Activated CD8-positive, alpha-beta memory T cell treated with anti-CD3 and anti-CD28 coated beads for 1 hour (primary cell): ENCODE measurements at regions not wholly inside any gene's neighbourhood (a gene's known extent, or its start where the extent isn't known, plus 50 kb on each side); places are given as distances from the start of the nearest gene placed in this dataset.

Experiments used
- DNase-seq, 2 donors: peaks; one replicate each; pipeline ENCODE4 v3.0.0-alpha.2; 2020; ENCODE audit warnings: low read depth in 1 of 2; ENCODE audit errors: extremely low read depth in 1 of 2

GRCh38 chr3:178434206-178434805 is 101.9 kb upstream of the KCNMB2 start:
- no peak for DNase-seq

DNA sequence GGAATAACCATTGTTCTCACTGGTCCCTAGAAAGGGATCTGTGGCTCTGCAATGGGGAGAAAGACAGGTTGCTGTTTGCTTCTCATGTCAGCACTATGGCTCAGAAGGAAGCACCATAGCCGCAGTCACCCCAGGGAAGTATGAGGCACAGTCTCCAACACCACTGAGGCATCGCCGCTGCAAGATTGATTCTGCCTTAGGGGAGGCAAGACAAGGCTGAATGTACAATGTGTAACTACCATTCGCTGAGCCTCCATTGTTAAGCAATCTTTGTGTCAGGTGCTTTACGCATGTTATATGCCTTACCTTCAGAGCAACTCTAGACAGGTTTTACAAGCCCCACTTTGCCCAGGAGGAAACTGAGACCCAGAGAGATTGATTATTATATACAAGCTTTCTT is 100.7 kb upstream of the KCNMB2 start:
- no peak for DNase-seq

DNA sequence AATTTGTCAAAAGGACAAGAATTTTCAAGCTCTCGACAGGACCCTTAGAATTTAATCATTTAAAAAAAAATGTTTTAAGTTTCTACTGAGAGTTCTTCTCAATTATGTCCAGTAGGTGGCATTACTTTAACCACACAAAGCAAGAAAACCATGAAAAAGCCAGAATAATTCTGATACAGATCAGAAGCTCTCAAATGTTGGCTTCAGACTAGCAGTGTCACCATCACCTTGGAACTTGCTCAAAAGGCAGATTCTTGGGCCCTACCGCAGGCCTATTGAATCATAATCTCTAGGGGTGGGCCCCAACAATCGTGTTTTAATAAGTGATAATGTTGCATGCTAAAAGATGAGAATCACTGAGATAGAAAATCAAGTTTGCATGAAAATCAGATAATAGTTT is 99.5 kb upstream of the KCNMB2 start:
- no peak for DNase-seq

DNA sequence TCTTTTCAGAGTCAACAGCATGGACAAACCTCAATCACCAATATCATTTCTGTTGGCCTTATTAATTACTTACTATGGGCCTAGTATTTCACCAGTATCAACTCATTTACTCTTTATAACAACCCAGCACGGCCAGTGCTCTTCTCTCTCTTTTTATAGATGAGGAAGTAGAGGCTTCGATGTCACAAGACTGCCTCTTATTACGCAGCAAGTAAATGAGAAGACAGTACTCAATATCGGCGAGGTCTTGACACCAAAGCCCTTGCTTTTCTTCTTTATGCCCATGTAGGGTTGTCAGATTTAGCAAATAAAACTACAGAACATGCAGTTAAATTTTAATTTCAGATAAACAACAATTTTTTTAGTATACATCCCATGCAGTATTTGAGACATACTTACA is 99.0 kb upstream of the KCNMB2 start:
- no peak for DNase-seq

DNA sequence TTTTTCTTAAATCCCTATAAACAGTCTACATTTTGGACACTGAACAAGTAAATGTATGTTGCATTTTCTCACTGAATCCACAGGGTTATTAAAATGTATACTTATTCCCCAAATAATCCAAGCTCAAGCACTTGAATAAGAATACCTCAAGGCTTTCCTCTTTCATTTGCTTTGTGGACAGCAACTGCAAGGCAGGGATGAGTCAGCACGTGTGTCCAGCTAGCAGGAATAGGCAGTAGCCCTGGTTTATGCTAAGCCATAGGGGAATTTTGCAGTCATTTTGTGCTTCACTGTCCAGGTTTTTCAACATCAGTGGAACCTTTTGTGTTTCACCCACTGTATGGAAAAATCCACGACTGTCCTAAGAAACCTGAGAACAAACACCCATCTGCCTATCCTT is 96.7 kb upstream of the KCNMB2 start:
- no peak for DNase-seq

GRCh38 chr3:178440043-178440442 is 96.2 kb upstream of the KCNMB2 start:
- DNase-seq: no peak

- no peak for DNase-seq
Observed at GRCh38 chr3:178443634-178444033, 92.6 kb upstream of the KCNMB2 start.

GRCh38 chr3:178445139-178445538 is 91.1 kb upstream of the KCNMB2 start:
- no peak for DNase-seq

DNA sequence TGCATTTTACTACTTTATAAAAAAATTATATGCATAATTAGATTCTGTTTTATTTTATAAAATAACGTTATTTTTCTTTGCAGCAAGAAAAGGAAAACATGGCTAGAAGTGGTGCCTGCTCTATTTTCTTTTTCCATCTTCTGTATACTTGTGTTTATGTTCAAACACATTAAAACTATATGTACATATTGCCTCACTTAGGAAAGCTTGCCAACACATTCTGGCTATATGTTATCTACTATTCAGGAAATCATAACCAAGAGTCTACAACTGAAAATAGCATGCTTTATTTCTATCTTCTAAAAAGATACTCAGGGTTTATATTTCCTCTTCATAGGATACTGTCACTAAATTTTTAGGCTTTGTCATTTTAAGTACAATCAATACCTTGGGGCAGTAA is 90.2 kb upstream of the KCNMB2 start:
- DNase-seq: no peak

DNA sequence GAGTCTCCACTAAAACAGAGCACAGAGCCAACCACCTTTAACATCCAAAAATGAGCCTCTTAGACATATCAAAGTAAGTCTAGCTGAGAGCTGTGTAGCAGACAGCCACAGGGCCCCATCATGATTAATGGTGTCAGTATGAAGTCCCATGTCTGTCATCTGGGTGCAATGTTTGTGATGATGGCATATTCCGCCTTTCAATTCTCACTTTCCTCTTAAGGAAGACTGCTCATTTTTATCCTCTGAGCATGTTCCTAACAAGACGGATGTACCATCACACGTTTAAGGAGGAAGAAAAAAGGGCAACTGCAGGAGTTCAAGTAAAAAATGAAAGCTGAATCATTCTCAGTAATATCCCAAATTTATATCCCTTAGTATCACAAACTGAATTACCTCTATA is 85.8 kb upstream of the KCNMB2 start:
- no peak for DNase-seq

DNA sequence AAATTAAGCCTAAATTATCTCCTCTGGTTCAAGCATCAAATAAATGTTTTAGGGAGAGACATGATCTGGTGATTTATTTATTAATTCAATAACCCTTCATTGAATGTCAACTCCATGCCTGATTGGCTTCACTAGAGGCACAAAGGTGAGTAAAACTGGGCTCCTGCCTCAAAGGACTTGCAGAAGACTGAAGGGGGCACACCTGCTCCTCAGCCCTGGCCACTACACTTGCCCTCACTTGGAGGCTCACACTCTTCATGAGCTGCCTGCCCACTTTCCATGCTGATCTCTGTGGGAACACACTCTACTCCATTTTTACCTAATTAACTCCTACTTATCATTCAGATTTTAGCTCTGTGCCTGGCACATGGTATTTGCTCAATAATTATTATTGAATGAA is 84.4 kb upstream of the KCNMB2 start:
- no peak for DNase-seq

DNA sequence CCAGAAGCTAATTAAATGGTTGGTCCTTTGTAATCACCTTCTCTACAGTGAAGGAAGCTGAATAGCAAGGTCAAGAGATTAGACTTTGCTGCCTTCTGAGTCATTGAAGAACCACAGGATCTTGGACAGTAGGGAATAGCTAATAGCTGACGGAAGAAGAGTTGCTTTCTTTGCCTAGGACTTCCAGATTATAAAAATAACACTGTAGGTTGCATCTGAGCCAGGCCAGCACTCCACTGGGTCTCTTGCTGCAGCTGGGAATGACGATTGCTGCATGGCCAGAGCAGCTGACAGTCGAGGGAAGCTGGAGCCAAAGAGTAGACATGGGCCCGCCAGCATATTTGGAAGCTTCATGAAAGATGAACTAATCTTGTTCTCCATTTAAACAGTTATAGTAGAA is 81.5 kb upstream of the KCNMB2 start:
- DNase-seq: no peak

DNA sequence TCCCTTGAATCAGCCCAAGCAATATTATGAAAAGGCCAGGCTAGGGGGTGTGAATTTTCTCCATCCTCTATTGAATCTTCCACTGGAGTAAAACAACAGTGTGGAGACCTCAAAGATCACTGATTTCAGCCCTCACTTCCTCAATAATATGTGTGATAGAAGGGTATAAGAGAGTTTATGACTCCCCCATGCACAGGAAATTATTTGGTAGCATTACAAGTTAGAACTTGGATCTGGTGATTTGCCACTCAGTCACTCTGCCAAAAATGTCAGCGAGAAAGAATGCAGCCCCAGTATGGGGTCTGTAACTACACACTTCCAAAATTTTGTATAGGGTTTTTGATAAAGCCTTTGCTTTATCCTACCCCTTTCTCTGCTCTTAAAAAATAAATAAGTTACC is 81.0 kb upstream of the KCNMB2 start:
- DNase-seq: no peak

DNA sequence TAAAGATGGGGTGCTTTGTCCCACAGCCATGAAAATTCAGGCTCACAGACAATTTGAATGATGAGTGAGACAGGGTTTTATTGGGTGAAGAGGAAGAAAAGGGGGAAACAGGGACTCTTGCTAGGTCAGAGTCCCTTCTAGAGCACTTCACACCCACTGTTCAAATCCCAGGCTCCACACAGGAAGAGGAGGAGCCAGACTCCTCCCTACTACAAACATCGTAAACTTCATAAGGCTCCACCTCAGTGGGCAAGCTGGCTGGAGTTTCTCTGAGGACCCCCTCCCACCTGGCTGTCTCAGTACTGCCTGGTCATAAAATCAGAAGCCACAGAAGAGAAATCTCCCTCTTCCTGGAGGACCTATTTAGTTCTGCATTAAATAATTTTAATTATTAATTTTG is 80.3 kb upstream of the KCNMB2 start:
- DNase-seq: no peak

GRCh38 chr3:178456621-178457285 is 79.5 kb upstream of the KCNMB2 start:
- no peak for DNase-seq

GRCh38 chr3:178457511-178457910 is 78.7 kb upstream of the KCNMB2 start:
- no peak for DNase-seq

- DNase-seq: no peak
Observed at GRCh38 chr3:178458313-178459037, 77.8 kb upstream of the KCNMB2 start.

DNA sequence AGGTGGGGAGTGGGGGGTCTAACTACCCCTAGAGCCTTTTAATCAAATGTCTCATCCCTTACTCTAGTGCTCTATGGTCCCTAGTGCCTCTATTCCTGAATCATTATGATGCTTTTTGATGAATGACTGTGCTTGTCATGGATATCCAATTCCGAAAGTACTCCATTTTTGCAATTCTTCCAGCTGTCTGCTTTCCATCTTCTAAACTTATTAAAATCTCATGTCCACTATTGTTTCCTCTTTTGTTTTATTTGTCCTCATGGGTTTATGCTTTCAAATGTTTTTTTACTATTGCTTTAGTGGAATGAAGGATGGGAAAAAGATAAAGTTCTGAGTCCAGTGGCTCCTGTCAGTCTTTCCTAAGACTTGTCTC is 77.2 kb upstream of the KCNMB2 start:
- no peak for DNase-seq

GRCh38 chr3:178465260-178466180 is 70.7 kb upstream of the KCNMB2 start:
- no peak for DNase-seq

GRCh38 chr3:178472941-178473340 is 63.3 kb upstream of the KCNMB2 start:
- no peak for DNase-seq

- no peak for DNase-seq
Observed at GRCh38 chr3:178474526-178474925, 61.7 kb upstream of the KCNMB2 start.
